ENCODE measurements at regions not wholly inside any gene's neighbourhood (a gene's known extent, or its start where the extent isn't known, plus 50 kb on each side); places are given as distances from the start of the nearest gene placed in this dataset.

DNA sequence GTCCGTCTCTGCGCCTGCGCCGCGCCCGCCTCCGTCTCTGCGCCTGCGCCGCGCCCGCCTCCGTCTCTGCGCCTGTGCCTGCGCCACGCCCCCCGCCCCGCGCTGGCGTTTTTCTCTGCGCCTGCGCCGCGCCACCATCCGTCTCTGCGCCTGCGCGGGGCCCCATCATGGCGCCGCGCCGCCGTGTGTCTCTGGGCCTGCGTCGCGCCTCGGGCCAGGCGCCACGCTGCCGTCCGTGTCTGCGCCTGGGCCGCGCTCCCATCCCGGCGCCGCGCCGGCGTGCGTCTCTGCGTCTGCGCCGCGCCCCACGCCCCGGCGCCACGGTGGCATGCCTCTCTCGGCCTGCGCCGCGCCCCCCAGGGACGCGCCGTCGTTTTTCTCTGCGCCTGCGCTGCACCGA lies 51.8 kb upstream of the DUX4 start:
- TF ChIP-seq SIX4 (CRISPR knock-in tag; IDR thresholded peaks at IDR 0.05): no peak
- TF ChIP-seq EZH2 (conservative IDR thresholded peaks at IDR 0.05; ENCODE audit: low read depth, low read length): no peak
- no peak for TF ChIP-seq ZNF761 (CRISPR knock-in tag; conservative IDR thresholded peaks at IDR 0.05)
- TF ChIP-seq WIZ (CRISPR knock-in tag; IDR thresholded peaks at IDR 0.05): no peak
